Psoas muscle (tissue), 7 donors: ENCODE measurements at regions not wholly inside any gene's neighbourhood (a gene's known extent, or its start where the extent isn't known, plus 50 kb on each side); places are given as distances from the start of the nearest gene placed in this dataset.

Experiments
- ATAC-seq, 4 donors: fragments of 200-7000 bp; cut with Tn5 transposase; one replicate each; pipeline ENCODE4 v1.9.1; 2020; ENCODE audit warnings: moderate library complexity in 3 of 4, mild to moderate bottlenecking in 2 of 4
- DNase-seq, 2 donors: peaks; one replicate each; pipeline ENCODE4 v3.0.0-alpha.2; 2020
- H3K27ac ChIP-seq: fragments of 200-600 bp; one replicate; pipeline ENCODE4 v1.8.0; 2022
- H3K27me3 ChIP-seq, 3 donors: fragments of 200-600 bp in 1 of 3; one replicate each; pipeline versions ENCODE4 v1.6.1 to v1.8.0; 2013 to 2022; ENCODE audit warnings: low read length in 2 of 3, mild to moderate bottlenecking in 2 of 3, moderate library complexity in 1 of 3; ENCODE audit not compliant: insufficient read depth in 3 of 3
- H3K36me3 ChIP-seq, 2 donors: fragments of 200-600 bp in 1 of 2; one replicate each; pipeline versions ENCODE4 v1.6.1 to v1.8.0; 2013 to 2022; ENCODE audit warnings: low read depth in 1 of 2, mild to moderate bottlenecking in 1 of 2, moderate library complexity in 1 of 2; ENCODE audit not compliant: insufficient read depth in 1 of 2
- H3K4me1 ChIP-seq: fragments of 200-600 bp; one replicate; pipeline ENCODE4 v1.8.0; 2022
- H3K4me3 ChIP-seq: fragments of 200-600 bp; one replicate; pipeline ENCODE4 v1.8.0; 2022; ENCODE audit warnings: mild to moderate bottlenecking
- H3K9me3 ChIP-seq: fragments of 200-600 bp; one replicate; pipeline ENCODE4 v1.8.0; 2022
- WGBS, 3 donors: extraction: QIAGEN DNeasy Blood & Tissue Kit; methylation state at CpG; one replicate each; pipeline versions ENCODE4 v1.1.6 to v1.1.7; 2013; 5-methylcytosine and 5-hydroxymethylcytosine counted together
- intact Hi-C, 2 donors: fragments of 100-400 bp; cut with DNase I; formaldehyde crosslinking; loops; one replicate each; pipeline versions ENCODE4 v1.11.0 to v1.14.2; 2022
- TF ChIP-seq, protein P1 (sequence below): fragments of 200-600 bp; IDR thresholded peaks from one replicate; pipeline ENCODE4 v1.8.0; 2022; ENCODE audit warnings: antibody characterized with exemption
- donor health status: healthy with polysubstance abuse.
- donor health status: DM: no; HTN: no; CAD: no; lungs with moderate emphysema.
- donor health status: Bipolar disorder and iron deficiency.
- donor health status: healthy.
- donor health status: DM: yes; HTN: yes; CAD: no.
- donor health status: DM: no; HTN: no; CAD: no.
- donor health status: DM: yes; HTN: yes; CAD: no.

DNA sequence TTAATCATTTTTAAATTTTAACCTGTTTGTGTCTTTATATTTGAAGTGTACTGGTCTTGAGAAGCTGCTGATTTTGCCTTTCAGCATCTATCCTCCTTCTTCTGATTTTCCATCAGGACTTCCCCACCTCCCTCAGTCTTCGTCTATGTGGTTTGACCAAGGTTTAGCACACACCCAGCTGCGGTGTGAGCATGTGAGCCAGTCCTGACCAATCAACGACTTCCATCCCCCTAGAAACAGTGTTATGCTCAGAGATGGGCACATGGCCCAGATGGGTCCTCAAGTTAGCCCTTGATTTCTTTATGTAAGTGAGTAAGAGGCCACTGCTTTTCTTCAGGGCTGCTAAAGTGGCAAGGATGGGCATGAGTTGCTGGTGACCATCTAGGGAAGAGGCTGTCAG, 190.8 kb downstream of the MATN1 start:
- WGBS, 3 donors, result 86 to 89% (median 88%) methylated on average over 3 of the region's 3 CpGs

GRCh38 chr1:30527511-30528140, 195.8 kb downstream of the MATN1 start:
- DNase-seq (peak; percentile 70 to 78), ATAC-seq (peak; percentile 48 to 69 (median 61))
- no peaks in the 10 kb centered on the region for H3K9me3 ChIP-seq
- intact Hi-C loops, result loop anchor here (5.0 to 10.0 kb wide), 2 partner anchors 180 to 1293 kb away; partner anchors contain the start of genes MECR (in 1 of the 2) and PTPRU (in 1 of the 2)
- H3K27me3 ChIP-seq, result no peaks in the 10 kb centered on the region
- 27 to 40% (median 31%) methylated on average over 13 of the region's 13 CpGs for WGBS, 3 donors
- TF ChIP-seq, protein P1, sequence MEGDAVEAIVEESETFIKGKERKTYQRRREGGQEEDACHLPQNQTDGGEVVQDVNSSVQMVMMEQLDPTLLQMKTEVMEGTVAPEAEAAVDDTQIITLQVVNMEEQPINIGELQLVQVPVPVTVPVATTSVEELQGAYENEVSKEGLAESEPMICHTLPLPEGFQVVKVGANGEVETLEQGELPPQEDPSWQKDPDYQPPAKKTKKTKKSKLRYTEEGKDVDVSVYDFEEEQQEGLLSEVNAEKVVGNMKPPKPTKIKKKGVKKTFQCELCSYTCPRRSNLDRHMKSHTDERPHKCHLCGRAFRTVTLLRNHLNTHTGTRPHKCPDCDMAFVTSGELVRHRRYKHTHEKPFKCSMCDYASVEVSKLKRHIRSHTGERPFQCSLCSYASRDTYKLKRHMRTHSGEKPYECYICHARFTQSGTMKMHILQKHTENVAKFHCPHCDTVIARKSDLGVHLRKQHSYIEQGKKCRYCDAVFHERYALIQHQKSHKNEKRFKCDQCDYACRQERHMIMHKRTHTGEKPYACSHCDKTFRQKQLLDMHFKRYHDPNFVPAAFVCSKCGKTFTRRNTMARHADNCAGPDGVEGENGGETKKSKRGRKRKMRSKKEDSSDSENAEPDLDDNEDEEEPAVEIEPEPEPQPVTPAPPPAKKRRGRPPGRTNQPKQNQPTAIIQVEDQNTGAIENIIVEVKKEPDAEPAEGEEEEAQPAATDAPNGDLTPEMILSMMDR, result no peak
- no peak overlapping the region for H3K4me3 ChIP-seq
- H3K4me1 ChIP-seq, result peaks cover 46% of the 10 kb centered on the region
- H3K36me3 ChIP-seq, result no peaks in the 10 kb centered on the region
- H3K27ac ChIP-seq, result peak overlapping the region; percentile 90

More for the DNA sequence above, 190.8 kb downstream of the MATN1 start:
- no peak for ATAC-seq
- intact Hi-C loops, result no loop called here
- no peaks in the 10 kb centered on the region for H3K36me3 ChIP-seq
- peaks cover 6% of the 10 kb centered on the region for H3K4me1 ChIP-seq
- H3K9me3 ChIP-seq, result no peaks in the 10 kb centered on the region
- TF ChIP-seq, protein P1, result no peak
- H3K27me3 ChIP-seq, result no peaks in the 10 kb centered on the region
- no peak overlapping the region for H3K27ac ChIP-seq
- no peak overlapping the region for H3K4me3 ChIP-seq
- DNase-seq, result no peak

DNA sequence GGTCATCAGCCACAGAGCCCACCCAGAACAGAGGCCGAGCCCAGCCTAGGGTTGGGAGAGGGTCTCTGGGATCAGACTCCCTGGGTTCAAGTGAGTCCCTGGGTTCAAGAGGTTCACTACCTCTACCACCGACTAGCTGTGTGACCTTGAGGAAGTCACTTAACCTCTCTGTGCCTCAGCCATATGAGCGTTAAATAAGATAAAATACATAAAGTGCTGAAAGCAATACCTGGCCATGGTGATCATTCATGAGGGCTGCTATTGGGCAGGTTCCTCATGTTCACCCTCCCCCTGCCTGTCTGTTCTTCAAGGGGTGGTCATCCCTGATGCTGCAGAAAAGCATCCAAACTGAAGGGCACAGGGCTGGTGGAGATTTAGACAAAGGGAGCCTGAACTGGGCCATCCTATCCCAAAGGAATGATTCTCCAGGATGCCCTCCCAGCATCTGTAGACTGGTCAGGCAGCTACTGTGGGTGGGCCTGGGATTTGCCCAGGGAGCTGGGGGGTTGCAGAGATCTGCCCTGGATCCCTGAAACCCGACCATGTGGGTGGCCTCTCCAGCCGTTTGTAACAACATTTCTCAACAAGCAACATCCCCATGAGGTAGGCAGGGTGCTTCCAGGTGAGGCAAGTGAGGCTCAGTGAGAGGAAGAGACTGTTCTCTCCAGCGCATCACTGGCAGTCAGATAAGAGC, 196.6 kb downstream of the MATN1 start:
- WGBS, 3 donors, result 48 to 56% (median 52%) methylated on average over 5 to 6 of the region's 6 CpGs
- Histone ChIP-seq H3K9me3 (no peaks in the 10 kb centered on the region), H3K27me3 (no peaks in the 10 kb centered on the region), H3K4me3 (no peak overlapping the region), H3K4me1 (peaks cover 51% of the 10 kb centered on the region), H3K36me3 (no peaks in the 10 kb centered on the region), H3K27ac (peak overlapping the region; percentile 90)
- DNase-seq (no peak), ATAC-seq (no peak)
- TF ChIP-seq, protein P1, result no peak
- intact Hi-C loops, result loop anchor here (5.0 to 10.0 kb wide), 2 partner anchors 181 to 1292 kb away; partner anchors contain the start of genes MECR (in 1 of the 2) and PTPRU (in 1 of the 2)

DNA sequence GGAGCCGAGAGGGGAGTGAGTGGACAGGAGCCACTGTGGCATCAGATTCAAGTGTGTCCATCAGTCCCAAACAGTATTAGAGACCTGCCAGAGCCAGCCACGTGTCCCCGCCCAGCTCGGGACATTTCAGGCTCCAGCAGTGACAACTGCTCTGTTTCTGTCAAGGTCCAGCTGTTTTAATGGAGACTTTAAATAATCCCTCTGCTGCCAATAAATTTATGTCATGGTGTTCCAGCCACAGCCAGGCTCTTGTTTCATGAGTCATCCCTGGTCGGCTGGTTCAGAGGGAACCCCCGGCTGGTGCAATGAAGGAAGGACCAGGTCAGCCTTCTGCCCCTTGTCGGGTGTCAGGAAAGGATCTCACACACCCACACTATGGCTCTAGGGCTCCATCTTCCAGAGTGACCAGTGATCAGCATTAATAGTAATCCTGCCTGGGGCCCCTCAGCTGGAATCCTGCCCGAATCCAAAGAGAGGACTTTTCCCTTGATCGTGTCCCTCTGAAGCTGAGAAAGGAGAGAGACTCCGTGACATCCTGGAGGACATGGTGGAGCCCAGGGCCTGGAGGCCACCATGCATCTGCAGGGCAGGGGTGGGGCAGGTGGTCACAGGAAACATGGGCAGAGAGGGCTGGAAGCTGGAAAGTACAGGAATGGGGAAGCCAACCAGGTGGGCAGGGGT, 197.3 kb downstream of the MATN1 start:
- no peak overlapping the region for H3K4me3 ChIP-seq
- intact Hi-C loops, result loop anchor here (5.0 to 10.0 kb wide), 2 partner anchors 181 to 1291 kb away; partner anchors contain the start of genes MECR (in 1 of the 2) and PTPRU (in 1 of the 2)
- 12 to 15% (median 15%) methylated on average over 10 of the region's 10 CpGs for WGBS, 3 donors
- H3K4me1 ChIP-seq, result peaks cover 58% of the 10 kb centered on the region
- peak overlapping the region; percentile 90 for H3K27ac ChIP-seq
- TF ChIP-seq, protein P1, result no peak
- no peaks in the 10 kb centered on the region for H3K36me3 ChIP-seq
- peak; percentile 55 to 67 (median 60) for ATAC-seq
- peak; percentile 71 to 82 for DNase-seq
- H3K27me3 ChIP-seq, result no peaks in the 10 kb centered on the region
- H3K9me3 ChIP-seq, result no peaks in the 10 kb centered on the region
